SK-N-SH (cell line): ENCODE measurements at regions not wholly inside any gene's neighbourhood (a gene's known extent, or its start where the extent isn't known, plus 50 kb on each side); places are given as distances from the start of the nearest gene placed in this dataset.

Experiments used
- CTCF ChIA-PET: fragments of 300-600, 350-600 bp; formaldehyde crosslinking; extraction: SDS; loops from one replicate; lab custom pipeline; 2021; lab: Yijun Ruan, JAX
- POLR2A ChIA-PET: fragments of 350-600 bp; sonication (Branson Sonifier 250); formaldehyde crosslinking; extraction: SDS; loops from one replicate; lab custom pipeline; 2020; ENCODE audit warnings: antibody characterized with exemption, inconsistent platforms; lab: Yijun Ruan, JAX
- DNase-seq: peaks from one replicate; pipeline ENCODE4 v3.0.0; 2012
- H2AFZ ChIP-seq: fragments of 200-600 bp; sonication (generic); 2 replicates; pipeline ENCODE4 v1.8.1; 2016; ENCODE audit warnings: antibody characterized with exemption, mild to moderate bottlenecking, low read depth
- H3F3A ChIP-seq: fragments of 200-600 bp; sonication (generic); replicated peaks from 2 replicates; pipeline ENCODE3; 2016; ENCODE audit warnings: antibody characterized with exemption, mild to moderate bottlenecking; ENCODE audit not compliant: insufficient read depth
- H3K27ac ChIP-seq, 2 experiments: fragments of 200-500 bp in 1 of 2; fragments of 200-600 bp in 1 of 2; sonication (Bioruptor generic) in 1 of 2; sonication (generic), shearing (Covaris generic) in 1 of 2; 2 replicates each; pipeline versions ENCODE4 v1.5.1 to v1.6.1; 2014 to 2016; ENCODE audit warnings: low read depth in 2 of 2, inconsistent platforms in 1 of 2, low read length in 1 of 2, mild to moderate bottlenecking in 1 of 2, mixed read lengths in 1 of 2
- H3K27me3 ChIP-seq: fragments of 200-600 bp; sonication (generic), shearing (Covaris generic); 2 replicates; pipeline ENCODE4 v1.6.1; 2016; ENCODE audit warnings: mixed run types; ENCODE audit not compliant: insufficient read depth
- H3K36me3 ChIP-seq, 2 experiments: fragments of 200-500 bp in 1 of 2; fragments of 200-600 bp in 1 of 2; sonication (Bioruptor generic) in 1 of 2; sonication (generic) in 1 of 2; replicated peaks in 1 of 2; 2 replicates each; pipeline versions ENCODE3 to v1.5.1; 2014 to 2016; ENCODE audit warnings: low read length in 1 of 2, mild to moderate bottlenecking in 1 of 2; ENCODE audit not compliant: insufficient read depth in 2 of 2, control insufficient read depth in 1 of 2
- H3K4me1 ChIP-seq, 2 experiments: fragments of 200-500 bp in 1 of 2; fragments of 200-600 bp in 1 of 2; sonication (Bioruptor generic) in 1 of 2; sonication (generic), shearing (Covaris generic) in 1 of 2; 2 replicates each; pipeline versions ENCODE4 v1.5.1 to v1.6.1; 2014 to 2016; ENCODE audit warnings: low read depth in 1 of 2, low read length in 1 of 2, mixed run types in 1 of 2; ENCODE audit not compliant: insufficient read depth in 2 of 2, control insufficient read depth in 1 of 2
- H3K4me2 ChIP-seq: fragments of 200-600 bp; sonication (generic), shearing (Covaris generic); 2 replicates; pipeline ENCODE4 v1.6.1; 2017; ENCODE audit warnings: mixed run types
- H3K4me3 ChIP-seq, 2 experiments: fragments of 200-500 bp in 1 of 2; fragments of 200-600 bp in 1 of 2; sonication (Bioruptor generic) in 1 of 2; sonication (generic), shearing (Covaris generic) in 1 of 2; 2 replicates each; pipeline versions ENCODE4 v1.5.1 to v1.8.1; 2014 to 2016; ENCODE audit warnings: low read depth in 2 of 2, inconsistent platforms in 1 of 2, low read length in 1 of 2, mild to moderate bottlenecking in 1 of 2, mixed read lengths in 1 of 2, moderate library complexity in 1 of 2
- H3K79me2 ChIP-seq: fragments of 200-600 bp; sonication (generic); 2 replicates; pipeline ENCODE4 v1.8.1; 2017; ENCODE audit warnings: mild to moderate bottlenecking; ENCODE audit not compliant: insufficient read depth
- H3K9ac ChIP-seq: fragments of 200-600 bp; sonication (generic); 2 replicates; pipeline ENCODE4 v1.6.1; 2017; ENCODE audit warnings: mixed run types
- H3K9me2 ChIP-seq: fragments of 200-600 bp; sonication (generic); 2 replicates; pipeline ENCODE4 v1.6.1; 2017; ENCODE audit warnings: mixed run types
- H3K9me3 ChIP-seq: fragments of 200-600 bp; sonication (generic); 2 replicates; pipeline ENCODE4 v1.6.1; 2017; ENCODE audit warnings: mixed run types, mild to moderate bottlenecking, moderate library complexity
- H4K20me1 ChIP-seq: fragments of 200-600 bp; sonication (generic); 2 replicates; pipeline ENCODE4 v1.6.1; 2017; ENCODE audit warnings: mild to moderate bottlenecking, mixed run types; ENCODE audit not compliant: insufficient read depth
- CTCF ChIP-seq: fragments of 200-600 bp; sonication (generic); IDR thresholded peaks from 2 replicates; pipeline ENCODE4 v1.6.1; 2017; ENCODE audit warnings: antibody characterized with exemption, mild to moderate bottlenecking, moderate library complexity
- EP300 ChIP-seq, 2 experiments: IDR thresholded peaks; 2 replicates each; pipeline versions ENCODE4 v1.4.0 to v1.6.1; 2012; ENCODE audit warnings: borderline replicate concordance in 1 of 2, low read depth in 1 of 2, low read length in 1 of 2
- EZH2phosphoT487 ChIP-seq: fragments of 200-600 bp; sonication (generic); IDR thresholded peaks from 2 replicates; pipeline ENCODE4 v1.6.1; 2017; ENCODE audit warnings: low read depth, mixed run types, mild to moderate bottlenecking, antibody characterized with exemption, moderate library complexity, borderline replicate concordance
- FOSL2 ChIP-seq: IDR thresholded peaks from 2 replicates; pipeline ENCODE4 v1.4.0; 2012; ENCODE audit warnings: low read depth, mild to moderate bottlenecking, moderate library complexity, borderline replicate concordance
- GABPA ChIP-seq: IDR thresholded peaks from 2 replicates; pipeline ENCODE4 v1.4.0; 2012; ENCODE audit warnings: low read depth, mild to moderate bottlenecking
- IRF3 ChIP-seq: fragments of 150-350 bp; IDR thresholded peaks from 2 replicates; pipeline ENCODE4 v1.6.1; 2016; ENCODE audit warnings: mild to moderate bottlenecking, low read depth, low read length
- MEF2A ChIP-seq: IDR thresholded peaks from 2 replicates; pipeline ENCODE4 v1.4.0; 2012; ENCODE audit warnings: low read depth, borderline replicate concordance
- MXI1 ChIP-seq: IDR thresholded peaks from 2 replicates; pipeline ENCODE4 v1.6.1; 2012; ENCODE audit warnings: mild to moderate bottlenecking, low read depth, low read length, improper control_type of control experiment
- NFIC ChIP-seq: IDR thresholded peaks from 2 replicates; pipeline ENCODE4 v1.4.0; 2012; ENCODE audit warnings: borderline replicate concordance
- POLR2AphosphoS5 ChIP-seq: IDR thresholded peaks from 2 replicates; pipeline ENCODE4 v1.6.1; 2012; ENCODE audit warnings: low read depth, low read length
- RCOR1 ChIP-seq: fragments of 150-350 bp; IDR thresholded peaks from 2 replicates; pipeline ENCODE4 v1.6.1; 2017; ENCODE audit warnings: antibody characterized with exemption, low read length
- REST ChIP-seq: IDR thresholded peaks from 2 replicates; pipeline ENCODE4 v1.6.1; 2012; ENCODE audit warnings: mild to moderate bottlenecking, low read depth, low read length, moderate library complexity
- RXRA ChIP-seq: IDR thresholded peaks from 2 replicates; pipeline ENCODE4 v1.4.0; 2012; ENCODE audit warnings: low read depth, mild to moderate bottlenecking, borderline replicate concordance
- TEAD4 ChIP-seq: IDR thresholded peaks from 2 replicates; pipeline ENCODE4 v1.4.0; 2012; ENCODE audit warnings: mild to moderate bottlenecking, borderline replicate concordance; ENCODE audit not compliant: insufficient read depth
- YY1 ChIP-seq: IDR thresholded peaks from 2 replicates; pipeline ENCODE4 v1.4.0; 2012; ENCODE audit warnings: low read depth, mild to moderate bottlenecking
- ZBTB33 ChIP-seq: IDR thresholded peaks from 2 replicates; pipeline ENCODE4 v1.4.0; 2012; ENCODE audit warnings: low read depth, borderline replicate concordance
- WGBS: methylation state at CpG from one replicate; pipeline ENCODE4 v1.1.6; 2017; ENCODE audit warnings: low lambda C conversion rate; 5-methylcytosine and 5-hydroxymethylcytosine counted together

- Histone ChIP-seq H3K9ac (no peak overlapping the region), H3K36me3 (no peaks in the 10 kb centered on the region), H3K9me2 (no peaks in the 10 kb centered on the region), H3K79me2 (no peaks in the 10 kb centered on the region), H4K20me1 (no peaks in the 10 kb centered on the region), H3F3A (no peaks in the 10 kb centered on the region), H3K4me3 (no peak overlapping the region), H3K27me3 (no peaks in the 10 kb centered on the region), H2AFZ (no peak overlapping the region), H3K4me2 (no peak overlapping the region), H3K27ac (no peak overlapping the region), H3K9me3 (no peaks in the 10 kb centered on the region), H3K4me1 (peaks cover 0 to 2% of the 10 kb centered on the region in 2 experiments; a peak in 1 of 4 replicates)
- ChIA-PET POLR2A (no interaction called here), CTCF (interaction anchor here (1.0 kb wide), 1 partner anchor 334 kb away, joined by 3 read pairs; no protein-coding TSS in a partner anchor)
- DNase-seq, result no peak
- no peak for TF ChIP-seq MXI1
- TF ChIP-seq NFIC, result no peak
- 80% methylated on average over 8 of the region's 8 CpGs for WGBS
These were observed 141.7 kb upstream of the RPS6KA2 start for GRCh38 chr6:166768761-166769160.

GRCh38 chr6:166767230-166767629, 140.2 kb upstream of the RPS6KA2 start:
- H3F3A ChIP-seq, result no peaks in the 10 kb centered on the region
- CTCF ChIA-PET, result interaction anchor here (1.0 to 2.9 kb wide), 5 partner anchors 8 to 332 kb away, joined by 3 to 37 read pairs (median 3); no protein-coding TSS in a partner anchor
- no peak overlapping the region for H3K4me2 ChIP-seq
- DNase-seq, result no peak
- no peak overlapping the region for H3K27ac ChIP-seq
- H3K79me2 ChIP-seq, result no peaks in the 10 kb centered on the region
- no peaks in the 10 kb centered on the region for H3K9me2 ChIP-seq
- no peak overlapping the region for H2AFZ ChIP-seq
- H3K36me3 ChIP-seq, result no peaks in the 10 kb centered on the region
- no peak overlapping the region for H3K4me3 ChIP-seq
- no peaks in the 10 kb centered on the region for H3K27me3 ChIP-seq
- TF ChIP-seq FOSL2 (no peak), REST (no peak), ZBTB33 (no peak), RCOR1 (no peak), POLR2AphosphoS5 (no peak), YY1 (no peak), IRF3 (no peak), EP300 (IDR thresholded peaks at IDR 0.05; ENCODE audit: borderline replicate concordance in 1 of 2, low read depth in 1 of 2, low read length in 1 of 2) (no peak), TEAD4 (no peak), MEF2A (no peak), RXRA (no peak), EZH2phosphoT487 (no peak), CTCF (no peak), GABPA (no peak)
- H4K20me1 ChIP-seq, result no peaks in the 10 kb centered on the region
- WGBS, result 80% methylated on average over 15 of the region's 16 CpGs
- H3K9me3 ChIP-seq, result no peaks in the 10 kb centered on the region
- H3K9ac ChIP-seq, result no peak overlapping the region
- POLR2A ChIA-PET, result no interaction called here
- H3K4me1 ChIP-seq, result peaks cover 0 to 2% of the 10 kb centered on the region in 2 experiments; a peak in 1 of 4 replicates
